ENCODE measurements at regions not wholly inside any gene's neighbourhood (a gene's known extent, or its start where the extent isn't known, plus 50 kb on each side); places are given as distances from the start of the nearest gene placed in this dataset.

GRCh38 chr9:80522465-80522864 lies 950.7 kb downstream of the TLE4 start:
- TF ChIP-seq CTCF (conservative IDR thresholded peaks at IDR 0.05 in 1 of 2, IDR thresholded peaks at IDR 0.05 in 1 of 2; ENCODE audit: extremely low read depth in 1 of 2, insufficient read depth in 1 of 2, low read depth in 1 of 2, low read length in 2 of 2): no peak
- no peak for TF ChIP-seq EZH2 (IDR thresholded peaks at IDR 0.05; ENCODE audit: borderline replicate concordance, low read length)

All from mammary epithelial cell (primary cell).